Natural killer cell (primary cell): ENCODE measurements at regions not wholly inside any gene's neighbourhood (a gene's known extent, or its start where the extent isn't known, plus 50 kb on each side); places are given as distances from the start of the nearest gene placed in this dataset.

Source experiments
- ATAC-seq, 3 donors: fragments of 150-1000 bp in 2 of 3; fragments of 200-7000 bp in 1 of 3; cut with Tn5 transposase; 1 replicate in 1 of 3; 2 replicates in 2 of 3; pipeline ENCODE4 v1.10.0; 2021; ENCODE audit warnings: mild to moderate bottlenecking in 2 of 3, moderate library complexity in 2 of 3
- DNase-seq, 2 donors: peaks; one replicate each; pipeline versions ENCODE4 v3.0.0 to v3.0.0-alpha.2; 2013 to 2021; ENCODE audit warnings: mixed read lengths in 1 of 2
- H3K27ac ChIP-seq: one replicate; pipeline ENCODE4 v1.5.1; 2013; ENCODE audit warnings: mild to moderate bottlenecking, low read length
- H3K27me3 ChIP-seq: one replicate; pipeline ENCODE4 v1.6.1; 2013; ENCODE audit warnings: low read length; ENCODE audit not compliant: control insufficient read depth, insufficient read depth
- H3K36me3 ChIP-seq: one replicate; pipeline ENCODE4 v1.6.1; 2013; ENCODE audit warnings: low read length; ENCODE audit not compliant: control insufficient read depth, insufficient read depth
- H3K4me1 ChIP-seq: one replicate; pipeline ENCODE4 v1.6.1; 2013; ENCODE audit warnings: low read length; ENCODE audit not compliant: control insufficient read depth, insufficient read depth
- H3K4me3 ChIP-seq: one replicate; pipeline ENCODE4 v1.5.1; 2013; ENCODE audit warnings: low read length
- H3K9me3 ChIP-seq: one replicate; pipeline ENCODE4 v1.6.1; 2013; ENCODE audit warnings: low read length; ENCODE audit not compliant: control insufficient read depth, insufficient read depth
- H3K27ac Mint-ChIP-seq, 2 donors: one replicate each; pipeline ENCODE4 v1.8.0; 2022; ENCODE audit warnings: mild to moderate bottlenecking in 2 of 2, mixed read lengths in 2 of 2, moderate library complexity in 1 of 2
- H3K27me3 Mint-ChIP-seq, 2 donors: one replicate each; pipeline ENCODE4 v1.8.0; 2022; ENCODE audit warnings: low read depth in 2 of 2, mixed read lengths in 2 of 2
- H3K36me3 Mint-ChIP-seq: one replicate; pipeline ENCODE4 v1.8.0; 2022; ENCODE audit warnings: mixed read lengths
- H3K4me1 Mint-ChIP-seq, 2 donors: one replicate each; pipeline ENCODE4 v1.8.0; 2022; ENCODE audit warnings: mixed read lengths in 2 of 2
- H3K4me3 Mint-ChIP-seq: one replicate; pipeline ENCODE4 v1.8.0; 2022; ENCODE audit warnings: mild to moderate bottlenecking, moderate library complexity, mixed read lengths
- H3K9me3 Mint-ChIP-seq, 2 donors: one replicate each; pipeline ENCODE4 v1.8.0; 2022; ENCODE audit warnings: mixed read lengths in 2 of 2
- CTCF ChIP-seq: fragments of 200-600 bp; IDR thresholded peaks from one replicate; pipeline ENCODE4 v1.8.0; 2022; ENCODE audit warnings: antibody characterized with exemption
- WGBS: methylation state at CpG from one replicate; pipeline ENCODE4 v1.1.7; 2013; ENCODE audit warnings: missing lambda C conversion rate; ENCODE audit not compliant: insufficient coverage; 5-methylcytosine and 5-hydroxymethylcytosine counted together
- intact Hi-C: fragments of 100-400 bp; cut with micrococcal nuclease; formaldehyde crosslinking; loops from one replicate; pipeline ENCODE4 v1.14.2; 2022

DNA sequence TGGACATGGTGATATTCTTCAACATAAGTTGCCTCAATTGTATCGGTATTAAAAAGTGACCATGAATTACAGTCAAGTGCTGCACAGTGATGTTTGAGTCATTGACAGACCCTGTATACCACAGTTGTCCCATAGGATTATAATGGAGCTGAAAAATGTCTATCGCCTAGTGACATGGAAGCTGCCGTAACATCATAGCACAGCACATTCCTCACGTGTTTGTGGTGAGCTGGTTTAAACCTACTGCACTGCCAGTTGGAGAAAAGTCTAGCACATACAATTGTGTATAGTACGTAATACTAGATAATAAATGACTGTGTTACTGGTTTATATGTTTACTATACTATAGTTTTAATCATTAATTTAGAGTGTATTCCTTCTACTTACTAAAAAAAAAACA is 150.2 kb downstream of the CDH26 start:
- Mint-ChIP-seq H3K27me3 (no peaks in the 10 kb centered on the region), H3K4me3 (no peak overlapping the region), H3K4me1 (peaks cover 0 to 17% of the 10 kb centered on the region in 2 donors), H3K36me3 (no peaks in the 10 kb centered on the region), H3K9me3 (no peaks in the 10 kb centered on the region), H3K27ac (no peak overlapping the region)
- no peak for ATAC-seq
- WGBS: 98% methylated on average over 4 of the region's 5 CpGs
- Histone ChIP-seq H3K27me3 (no peaks in the 10 kb centered on the region), H3K36me3 (no peaks in the 10 kb centered on the region), H3K27ac (no peak overlapping the region), H3K4me1 (peaks cover 5% of the 10 kb centered on the region), H3K9me3 (no peaks in the 10 kb centered on the region), H3K4me3 (no peak overlapping the region)
- no peak for DNase-seq
- intact Hi-C loops: no loop called here
- no peak for TF ChIP-seq CTCF

DNA sequence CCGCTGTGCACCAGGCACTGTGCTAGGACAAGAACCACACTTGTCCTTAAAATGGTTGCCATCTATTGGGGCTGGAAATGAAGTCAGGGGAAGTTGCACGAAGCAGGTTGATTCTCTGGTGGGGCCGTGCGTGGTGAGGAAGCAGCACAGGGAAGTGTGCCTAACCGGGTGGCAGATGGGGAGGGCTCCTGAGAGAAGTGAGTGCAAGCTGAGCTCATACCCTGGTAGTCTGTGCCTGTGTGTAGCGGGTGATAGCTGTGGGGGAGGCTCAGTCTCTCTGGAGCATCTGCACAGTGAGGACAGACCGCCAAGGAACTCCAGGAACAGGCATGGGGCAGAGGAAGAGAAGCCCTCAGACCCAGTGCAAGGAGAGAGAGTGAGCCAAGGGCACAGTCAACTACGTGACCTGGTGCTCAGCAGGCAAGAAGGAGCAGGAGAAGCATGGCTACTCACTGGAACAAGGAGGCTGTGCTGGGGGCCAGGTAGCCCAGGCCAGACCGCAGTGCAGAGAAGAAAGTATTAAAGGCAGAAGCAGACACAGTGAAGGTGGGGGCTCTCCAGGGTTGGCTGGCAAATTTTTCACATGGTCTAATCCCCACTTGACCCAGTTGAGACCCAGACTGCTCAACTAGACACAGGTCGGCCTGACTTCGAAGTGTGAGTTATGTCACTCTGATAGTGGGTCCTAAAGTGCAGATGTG is 155.0 kb downstream of the CDH26 start:
- peak overlapping the region in 1 of 2 donors; percentile 33 for H3K27ac Mint-ChIP-seq
- 79% methylated on average over 11 of the region's 11 CpGs for WGBS

GRCh38 chr20:60113771-60114170 is 155.5 kb downstream of the CDH26 start:
- TF ChIP-seq CTCF: no peak
- DNase-seq: no peak
- no peak overlapping the region for H3K27ac ChIP-seq
- H3K27me3 ChIP-seq: no peaks in the 10 kb centered on the region
- H3K4me1 ChIP-seq: peaks cover 15% of the 10 kb centered on the region
- no peaks in the 10 kb centered on the region for H3K9me3 ChIP-seq
- peaks cover 6 to 26% of the 10 kb centered on the region in 2 donors for H3K4me1 Mint-ChIP-seq
- no peaks in the 10 kb centered on the region for H3K36me3 ChIP-seq
- H3K27me3 Mint-ChIP-seq: peaks cover 0 to 10% of the 10 kb centered on the region in 2 donors
- H3K4me3 ChIP-seq: no peak overlapping the region
- WGBS: 90% methylated on average over 5 of the region's 6 CpGs
- H3K4me3 Mint-ChIP-seq: no peak overlapping the region
- no peaks in the 10 kb centered on the region for H3K36me3 Mint-ChIP-seq
- intact Hi-C loops: no loop called here
- no peaks in the 10 kb centered on the region for H3K9me3 Mint-ChIP-seq
- H3K27ac Mint-ChIP-seq: no peak overlapping the region
- no peak for ATAC-seq

More for the DNA sequence above, 155.0 kb downstream of the CDH26 start:
- TF ChIP-seq CTCF: no peak
- Histone ChIP-seq H3K27ac (no peak overlapping the region), H3K9me3 (no peaks in the 10 kb centered on the region), H3K36me3 (no peaks in the 10 kb centered on the region), H3K4me1 (peaks cover 15% of the 10 kb centered on the region), H3K27me3 (no peaks in the 10 kb centered on the region), H3K4me3 (no peak overlapping the region)
- Mint-ChIP-seq H3K36me3 (no peaks in the 10 kb centered on the region), H3K4me3 (no peak overlapping the region), H3K9me3 (no peaks in the 10 kb centered on the region), H3K27me3 (peaks cover 0 to 10% of the 10 kb centered on the region in 2 donors), H3K4me1 (peaks cover 6 to 26% of the 10 kb centered on the region in 2 donors)
- intact Hi-C loops: no loop called here
- ATAC-seq (peak in 1 of 3 donors; percentile 55), DNase-seq (no peak)

GRCh38 chr20:60115451-60115850 is 157.2 kb downstream of the CDH26 start:
- H3K27me3 Mint-ChIP-seq: peaks cover 0 to 10% of the 10 kb centered on the region in 2 donors
- 93% methylated on average over 5 of the region's 6 CpGs for WGBS
- H3K9me3 Mint-ChIP-seq: no peaks in the 10 kb centered on the region
- intact Hi-C loops: no loop called here
- no peaks in the 10 kb centered on the region for H3K36me3 ChIP-seq
- ATAC-seq (no peak), DNase-seq (no peak)
- H3K27ac ChIP-seq: no peak overlapping the region
- no peak for TF ChIP-seq CTCF
- no peak overlapping the region for H3K4me3 Mint-ChIP-seq
- H3K9me3 ChIP-seq: no peaks in the 10 kb centered on the region
- no peak overlapping the region for H3K27ac Mint-ChIP-seq
- H3K27me3 ChIP-seq: no peaks in the 10 kb centered on the region
- H3K4me1 Mint-ChIP-seq: peaks cover 6 to 26% of the 10 kb centered on the region in 2 donors
- H3K4me3 ChIP-seq: no peak overlapping the region
- peaks cover 15% of the 10 kb centered on the region for H3K4me1 ChIP-seq
- H3K36me3 Mint-ChIP-seq: no peaks in the 10 kb centered on the region
